ENCODE measurements at regions not wholly inside any gene's neighbourhood (a gene's known extent, or its start where the extent isn't known, plus 50 kb on each side); places are given as distances from the start of the nearest gene placed in this dataset.

GRCh38 chr5:44565902-44566301 lies 176.7 kb upstream of the FGF10 start:
- no peak for TF ChIP-seq CSRNP3 (CRISPR knock-in tag; IDR thresholded peaks at IDR 0.05)
- TF ChIP-seq RARB (CRISPR knock-in tag; IDR thresholded peaks at IDR 0.05) = no peak
- no peak for TF ChIP-seq ISL1 (CRISPR knock-in tag; IDR thresholded peaks at IDR 0.05)
- TF ChIP-seq BACH2 (CRISPR knock-in tag; IDR thresholded peaks at IDR 0.05; ENCODE audit: borderline replicate concordance) = no peak
- no peak for TF ChIP-seq ESRRG (CRISPR knock-in tag; IDR thresholded peaks at IDR 0.05)
- TF ChIP-seq TCF4 (CRISPR knock-in tag; IDR thresholded peaks at IDR 0.05; ENCODE audit: borderline replicate concordance) = no peak
- no peak for TF ChIP-seq GLIS3 (CRISPR knock-in tag; IDR thresholded peaks at IDR 0.05)
- TF ChIP-seq SNAI2 (CRISPR knock-in tag; IDR thresholded peaks at IDR 0.05) = no peak
- no peak for TF ChIP-seq TOX (CRISPR knock-in tag; IDR thresholded peaks at IDR 0.05; ENCODE audit: borderline replicate concordance)
